Neural progenitor cell (in vitro differentiated cells): ENCODE measurements at regions not wholly inside any gene's neighbourhood (a gene's known extent, or its start where the extent isn't known, plus 50 kb on each side); places are given as distances from the start of the nearest gene placed in this dataset.

ENCODE experiments used
- EZH2 ChIP-seq: fragments of 200-600 bp; sonication (generic); IDR thresholded peaks from 2 replicates; pipeline ENCODE4 v1.6.1; 2017; ENCODE audit warnings: antibody characterized with exemption, mild to moderate bottlenecking, moderate library complexity
- EZH2phosphoT487 ChIP-seq: fragments of 200-600 bp; sonication (generic); IDR thresholded peaks from 2 replicates; pipeline ENCODE4 v1.6.1; 2017; ENCODE audit warnings: antibody characterized with exemption
- TF ChIP-seq, protein P1 (sequence below): fragments of 200-600 bp; sonication (generic); IDR thresholded peaks from 2 replicates; pipeline ENCODE4 v1.5.1; 2017; ENCODE audit warnings: antibody characterized with exemption, mild to moderate bottlenecking

DNA sequence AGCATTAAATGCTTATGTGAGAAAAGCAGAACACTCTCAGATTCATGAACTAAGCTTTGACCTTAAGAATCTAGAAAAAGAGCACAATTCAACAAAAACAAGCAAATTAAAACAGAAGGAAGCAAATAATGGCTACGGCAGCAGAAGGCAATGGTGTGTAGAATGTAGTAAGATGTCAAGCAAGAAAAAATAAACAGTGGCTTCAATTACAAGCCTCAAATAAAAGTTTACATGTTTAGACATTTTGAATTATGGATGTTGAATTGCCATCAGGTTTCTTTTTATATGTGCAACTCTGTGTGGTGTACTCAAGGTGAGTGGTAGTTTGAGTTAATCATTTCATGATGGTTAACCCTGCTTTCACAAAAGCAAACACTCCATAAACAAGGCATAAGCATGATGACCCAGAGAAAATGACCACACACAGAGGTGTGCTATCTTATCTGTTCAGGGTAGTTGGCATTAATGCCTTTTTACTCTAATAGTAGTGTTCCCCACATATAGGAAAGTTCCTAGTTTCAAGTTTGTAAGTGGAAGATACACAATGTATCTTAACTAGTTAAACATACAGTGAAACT is 207.1 kb downstream of the FIGN start:
- TF ChIP-seq, protein P1, sequence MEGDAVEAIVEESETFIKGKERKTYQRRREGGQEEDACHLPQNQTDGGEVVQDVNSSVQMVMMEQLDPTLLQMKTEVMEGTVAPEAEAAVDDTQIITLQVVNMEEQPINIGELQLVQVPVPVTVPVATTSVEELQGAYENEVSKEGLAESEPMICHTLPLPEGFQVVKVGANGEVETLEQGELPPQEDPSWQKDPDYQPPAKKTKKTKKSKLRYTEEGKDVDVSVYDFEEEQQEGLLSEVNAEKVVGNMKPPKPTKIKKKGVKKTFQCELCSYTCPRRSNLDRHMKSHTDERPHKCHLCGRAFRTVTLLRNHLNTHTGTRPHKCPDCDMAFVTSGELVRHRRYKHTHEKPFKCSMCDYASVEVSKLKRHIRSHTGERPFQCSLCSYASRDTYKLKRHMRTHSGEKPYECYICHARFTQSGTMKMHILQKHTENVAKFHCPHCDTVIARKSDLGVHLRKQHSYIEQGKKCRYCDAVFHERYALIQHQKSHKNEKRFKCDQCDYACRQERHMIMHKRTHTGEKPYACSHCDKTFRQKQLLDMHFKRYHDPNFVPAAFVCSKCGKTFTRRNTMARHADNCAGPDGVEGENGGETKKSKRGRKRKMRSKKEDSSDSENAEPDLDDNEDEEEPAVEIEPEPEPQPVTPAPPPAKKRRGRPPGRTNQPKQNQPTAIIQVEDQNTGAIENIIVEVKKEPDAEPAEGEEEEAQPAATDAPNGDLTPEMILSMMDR, result no peak
- TF ChIP-seq EZH2, result no peak
- no peak for TF ChIP-seq EZH2phosphoT487
